CD4-positive, alpha-beta T cell treated with Interleukin-17A for 1 hour (primary cell): ENCODE measurements at regions not wholly inside any gene's neighbourhood (a gene's known extent, or its start where the extent isn't known, plus 50 kb on each side); places are given as distances from the start of the nearest gene placed in this dataset.
"Not testable (repeated sequence)": the region's sequence is repeated elsewhere in the genome, so short reads cannot be mapped to it uniquely, and the experiment has no call there.

Source experiments
- DNase-seq: peaks from one replicate; pipeline ENCODE4 v3.0.0-alpha.2; 2020

DNA sequence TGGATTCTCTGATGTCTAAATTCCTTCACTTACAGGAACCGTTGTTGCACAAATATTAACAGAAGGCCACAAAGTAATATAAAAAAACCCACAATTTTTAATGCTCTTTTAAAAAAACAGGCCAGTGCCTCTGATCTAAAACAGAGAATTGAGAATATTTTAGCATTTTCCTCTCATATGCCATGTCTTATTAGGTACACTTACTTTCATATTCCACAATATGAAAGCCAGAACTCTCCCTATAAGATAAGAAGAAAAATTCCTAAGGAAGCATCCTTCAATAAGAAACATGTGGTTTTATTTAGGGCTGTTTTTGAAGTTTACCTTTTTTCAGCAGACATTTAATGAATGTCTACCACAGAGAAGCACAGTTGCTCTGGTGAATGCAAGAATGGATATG is 214.5 kb downstream of the FAT3 start:
- DNase-seq = no peak

DNA sequence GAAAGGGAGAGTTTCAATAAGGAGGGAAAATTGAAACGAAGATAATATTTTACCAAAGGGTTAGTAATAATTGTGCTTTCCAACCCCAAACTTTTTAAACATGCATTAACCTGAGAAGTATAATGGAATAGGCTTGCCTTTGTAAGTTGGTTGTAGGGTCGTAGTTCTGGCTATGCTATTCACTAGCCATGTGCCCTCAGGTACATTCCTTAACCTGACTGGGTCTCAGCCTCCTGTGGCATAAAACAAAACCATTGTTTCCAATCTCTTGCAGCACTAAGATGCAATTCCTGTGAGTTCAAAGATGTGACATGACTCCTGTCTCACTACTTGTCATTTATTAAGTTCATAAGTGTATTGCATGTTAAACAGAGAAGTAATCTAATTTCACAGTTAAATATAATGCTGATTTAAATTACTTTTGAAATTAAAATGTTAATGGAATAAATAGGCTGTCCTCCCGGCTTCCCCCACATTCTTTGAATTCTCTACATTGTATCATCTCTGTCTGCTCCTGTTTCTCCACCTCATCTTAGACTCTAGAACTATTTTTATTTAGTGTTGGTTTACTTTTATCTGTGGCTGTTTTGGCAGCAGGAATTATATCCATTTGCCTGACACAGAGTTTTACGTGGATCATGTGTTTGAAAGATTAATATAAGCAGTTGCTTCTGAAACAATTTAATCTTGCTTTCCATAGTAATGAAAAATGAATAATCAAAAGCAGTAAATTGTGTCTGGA is 216.3 kb downstream of the FAT3 start:
- DNase-seq = no peak

- DNase-seq = no peak
Measured at GRCh38 chr11:92441443-92441726, 216.8 kb downstream of the FAT3 start.

DNA sequence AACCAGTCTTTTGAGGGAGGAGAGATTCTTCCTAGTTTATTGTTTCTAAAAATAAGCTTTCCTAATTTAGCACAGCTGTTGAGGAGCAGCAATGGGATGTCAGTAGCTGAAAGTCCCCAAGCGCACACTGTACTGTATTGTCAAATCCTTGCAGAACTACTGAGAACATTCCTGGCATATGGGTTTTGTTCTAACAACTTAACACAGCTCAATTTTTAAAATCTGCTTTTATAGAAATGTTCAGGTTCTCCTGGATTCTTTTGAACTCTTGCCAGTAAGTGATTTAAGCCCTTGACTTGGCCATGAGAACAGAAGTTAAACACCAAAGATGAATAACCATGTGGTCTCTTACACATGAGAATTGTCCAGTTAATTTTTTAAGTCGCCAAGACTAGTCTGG is 218.6 kb downstream of the FAT3 start:
- no peak for DNase-seq

- DNase-seq = no peak
Measured at GRCh38 chr11:92447586-92447985, 223.0 kb downstream of the FAT3 start.

- DNase-seq = no peak
Measured at GRCh38 chr11:92449222-92449621, 224.6 kb downstream of the FAT3 start.

GRCh38 chr11:92449780-92450179 is 225.2 kb downstream of the FAT3 start:
- no peak for DNase-seq

DNA sequence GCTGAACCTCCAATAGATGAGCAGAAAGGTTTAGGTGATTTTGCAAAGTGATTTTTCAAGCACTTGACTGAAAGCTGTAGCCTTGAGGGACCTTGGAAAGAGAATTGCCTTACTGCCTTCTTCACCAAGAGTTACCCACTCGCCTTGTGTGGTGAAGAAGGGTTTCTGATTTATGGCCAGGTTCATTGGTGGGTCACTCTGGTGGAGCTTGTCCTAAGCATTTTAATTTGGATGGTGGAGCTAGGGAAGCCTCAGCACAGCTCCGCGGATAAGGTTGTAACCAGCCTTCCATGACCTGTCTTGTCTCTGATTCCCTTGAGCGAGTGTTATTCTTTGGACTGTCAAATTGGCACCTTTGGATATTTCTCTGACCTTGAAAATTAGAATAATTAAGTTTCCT is 226.4 kb downstream of the FAT3 start:
- no peak for DNase-seq

DNA sequence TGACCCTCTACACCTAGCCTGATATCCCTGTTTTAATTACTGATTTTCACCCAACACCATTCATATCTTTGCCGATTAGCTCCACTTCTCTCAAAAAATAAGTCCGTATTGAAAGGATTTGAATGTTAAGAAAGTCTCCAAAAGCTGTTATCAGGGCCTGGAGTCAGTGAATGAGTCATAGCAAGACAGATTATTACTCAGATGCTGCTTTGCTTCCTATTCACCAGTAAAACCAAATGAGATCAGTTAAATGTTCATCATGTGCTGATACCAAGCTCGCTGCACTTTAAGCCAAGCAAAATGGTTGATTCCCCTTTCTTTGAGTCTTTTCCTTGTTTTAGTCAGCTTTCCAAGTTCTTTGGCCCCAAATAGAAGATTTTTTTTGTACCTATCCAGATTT is 228.4 kb downstream of the FAT3 start:
- DNase-seq = no peak

DNA sequence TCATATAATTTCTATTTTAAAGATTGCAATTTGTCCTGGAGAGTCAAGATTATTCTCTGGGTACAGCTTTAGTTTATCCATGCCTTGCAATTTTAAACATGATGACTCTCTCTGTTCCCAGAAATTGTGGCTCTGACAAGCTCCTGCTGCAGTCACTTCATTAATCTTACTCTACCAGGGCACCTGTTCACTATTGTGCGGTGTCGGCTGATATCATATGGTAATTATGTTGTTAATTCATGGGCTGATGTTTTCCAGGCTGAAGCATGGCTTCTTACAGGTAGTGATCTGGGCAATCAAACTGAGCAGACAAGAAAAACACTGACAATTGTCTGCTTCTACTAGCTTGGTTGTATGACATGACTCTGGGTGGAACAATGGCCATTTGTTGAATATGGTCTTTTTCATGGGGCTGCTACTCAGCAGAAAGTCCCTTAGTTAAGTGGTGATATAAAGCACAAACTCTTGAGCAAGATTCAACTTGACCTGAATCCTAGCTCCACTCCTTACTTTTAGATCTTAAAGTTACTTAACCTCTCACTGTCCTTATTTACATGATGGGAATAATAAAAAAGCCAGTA is 230.7 kb downstream of the FAT3 start:
- DNase-seq = no peak

DNA sequence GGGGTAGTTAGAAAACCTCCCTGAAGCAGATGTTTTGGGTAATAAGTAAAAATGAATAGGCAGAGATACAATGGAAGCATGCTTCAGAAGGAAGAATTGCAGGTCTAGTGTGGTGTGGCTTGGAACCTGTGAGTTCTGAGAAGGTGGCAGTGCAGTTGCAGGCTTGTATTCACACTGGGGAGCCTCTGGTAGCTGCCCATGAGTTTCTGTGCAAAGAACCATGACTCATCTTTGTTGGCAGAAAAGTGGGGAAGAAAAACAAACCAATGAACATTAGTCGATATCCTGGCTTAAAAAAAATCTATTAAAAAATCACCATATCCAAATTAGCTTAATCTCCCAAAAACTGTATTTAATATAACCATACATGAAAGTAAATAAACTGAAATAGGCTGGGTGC is 232.6 kb downstream of the FAT3 start:
- no peak for DNase-seq

DNA sequence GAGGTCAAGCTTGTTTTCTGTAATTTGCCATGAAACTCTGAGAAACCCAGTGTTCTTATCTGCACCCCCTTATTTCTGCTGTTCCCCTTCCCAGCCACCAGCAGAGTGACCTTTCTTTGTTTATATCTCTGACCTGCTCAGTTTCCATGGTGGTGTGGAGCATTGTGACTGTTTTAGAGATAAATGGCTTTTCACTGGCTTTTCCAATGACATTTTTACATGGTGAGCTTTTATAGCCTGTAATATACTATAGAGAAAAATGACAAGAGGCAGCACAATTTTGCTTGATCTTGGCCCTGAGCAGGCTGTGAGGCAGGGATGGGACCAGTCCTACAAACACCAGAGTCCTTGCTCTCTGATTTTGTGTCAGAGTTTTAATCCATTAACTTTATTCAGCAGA is 233.9 kb downstream of the FAT3 start:
- DNase-seq = no peak

GRCh38 chr11:92460213-92460612 is 235.6 kb downstream of the FAT3 start:
- DNase-seq = no peak

GRCh38 chr11:92461447-92461846 is 236.8 kb downstream of the FAT3 start:
- DNase-seq = no peak

- no peak for DNase-seq
Measured at GRCh38 chr11:92462821-92463220, 238.2 kb downstream of the FAT3 start.

DNA sequence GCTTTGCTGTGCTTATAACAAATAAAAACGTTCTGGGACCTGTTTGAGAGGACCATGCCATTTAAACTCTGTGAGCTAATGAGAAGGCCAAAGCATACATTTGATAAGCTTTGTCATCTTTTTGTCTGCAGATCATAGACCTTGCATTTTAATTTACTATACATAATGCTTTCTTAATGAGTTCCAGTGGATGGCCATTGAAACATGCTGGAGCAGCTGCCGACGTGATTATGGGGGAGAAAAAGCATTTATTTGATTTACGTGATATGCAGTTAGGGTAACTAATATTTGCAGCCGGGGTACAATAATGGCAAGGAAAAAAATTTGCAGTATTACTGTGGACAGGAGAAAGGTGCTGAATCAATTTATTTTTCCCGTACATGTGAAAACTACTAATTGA is 240.2 kb downstream of the FAT3 start:
- no peak for DNase-seq

DNA sequence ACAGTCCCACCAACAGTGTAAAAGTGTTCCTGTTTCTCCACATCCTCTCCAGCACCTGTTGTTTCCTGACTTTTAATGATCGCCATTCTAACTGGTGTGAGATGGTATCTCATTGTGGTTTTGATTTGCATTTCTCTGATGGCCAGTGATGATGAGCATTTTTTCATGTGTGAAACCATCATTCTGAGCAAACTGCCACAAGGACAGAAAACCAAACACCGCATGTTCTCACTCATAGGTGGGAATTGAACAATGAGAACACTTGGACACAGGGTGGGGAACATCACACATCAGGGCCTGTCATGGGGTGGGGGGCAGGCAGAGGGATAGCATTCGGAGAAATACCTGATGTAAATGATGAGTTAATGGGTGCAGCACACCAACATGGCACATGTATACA is 240.8 kb downstream of the FAT3 start:
- DNase-seq = not testable (repeated sequence)

DNA sequence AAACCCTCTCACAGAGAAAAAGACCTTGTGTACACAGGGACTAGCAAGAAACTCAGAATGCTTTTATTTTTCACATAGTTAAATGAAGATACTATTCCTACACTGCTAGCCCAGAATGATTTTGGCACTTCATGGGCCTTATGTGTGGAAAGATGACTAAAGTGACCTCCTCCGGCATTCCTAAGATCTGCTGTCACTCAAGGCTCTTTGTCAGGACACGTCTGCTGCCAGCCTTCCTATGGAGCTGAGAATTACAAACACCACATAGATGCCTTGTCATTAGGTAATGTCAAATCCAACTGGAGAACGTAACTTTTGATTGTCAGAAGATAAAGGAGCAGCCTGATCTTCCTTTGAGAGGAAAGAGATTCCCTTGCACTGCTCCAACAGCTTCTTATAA is 249.1 kb downstream of the FAT3 start:
- DNase-seq = no peak

GRCh38 chr11:92475316-92475715 is 250.7 kb downstream of the FAT3 start:
- DNase-seq = no peak

GRCh38 chr11:92475819-92476218 is 251.2 kb downstream of the FAT3 start:
- no peak for DNase-seq

GRCh38 chr11:92477686-92478085 is 253.1 kb downstream of the FAT3 start:
- DNase-seq = no peak

- no peak for DNase-seq
Measured at GRCh38 chr11:92480499-92480898, 255.9 kb downstream of the FAT3 start.

DNA sequence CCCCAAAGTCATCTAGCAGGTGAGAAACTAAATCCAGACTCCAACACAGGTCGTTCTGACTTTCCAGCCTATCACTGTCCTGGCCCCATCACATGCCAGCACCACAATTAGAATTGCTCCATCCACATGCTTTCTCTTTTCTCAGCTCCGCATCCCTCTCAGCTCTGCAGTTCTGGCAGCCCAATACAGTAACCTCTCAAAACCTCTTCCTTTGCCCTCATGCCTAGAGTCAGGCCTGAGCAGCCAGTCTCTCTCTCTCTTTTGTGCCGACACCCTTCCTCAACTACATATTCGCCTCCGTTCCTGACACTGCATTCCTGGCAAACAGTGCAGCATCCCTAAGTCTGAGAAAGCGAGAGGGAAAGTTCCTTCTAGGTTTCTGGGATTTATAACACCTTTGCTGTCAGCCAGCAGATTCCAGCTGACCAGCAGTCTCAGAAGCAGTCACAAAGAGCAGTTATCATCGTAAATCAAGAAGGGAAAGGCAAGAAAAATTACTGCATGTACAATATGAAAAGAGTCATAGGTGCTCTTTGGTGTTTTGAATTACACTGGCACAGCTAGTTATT is 258.0 kb downstream of the FAT3 start:
- no peak for DNase-seq

DNA sequence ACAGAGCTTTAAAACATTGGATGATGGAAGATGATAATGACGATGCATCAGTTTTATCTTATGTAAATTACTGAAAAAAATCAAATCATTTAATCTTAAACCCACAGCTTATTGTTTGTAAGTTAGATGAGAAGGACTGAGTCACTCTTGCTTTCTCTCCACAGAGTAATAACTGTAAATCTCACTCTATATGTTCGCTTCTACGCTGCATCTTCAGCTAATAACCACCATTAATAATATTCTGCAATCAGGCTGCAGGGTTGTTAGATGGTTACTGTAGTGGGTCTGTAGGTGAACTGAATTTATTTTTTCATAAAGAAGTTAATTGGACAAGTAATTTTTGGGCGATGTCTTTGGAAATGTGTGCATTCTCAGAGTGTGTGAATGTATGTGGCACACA is 260.0 kb downstream of the FAT3 start:
- no peak for DNase-seq

- DNase-seq = no peak
Measured at GRCh38 chr11:92489826-92490399, 265.3 kb downstream of the FAT3 start.
